NT2/D1 (cell line): ENCODE measurements at regions not wholly inside any gene's neighbourhood (a gene's known extent, or its start where the extent isn't known, plus 50 kb on each side); places are given as distances from the start of the nearest gene placed in this dataset.

Source experiments
- DNase-seq: peaks from one replicate; pipeline ENCODE4 v3.0.0-alpha.2; 2011; ENCODE audit warnings: low read depth, low spot score
- H3K27me3 ChIP-seq: 2 replicates; pipeline ENCODE4 v1.6.0; 2011; ENCODE audit warnings: mild to moderate bottlenecking; ENCODE audit not compliant: insufficient read length, insufficient read depth
- H3K36me3 ChIP-seq: 2 replicates; pipeline ENCODE4 v1.6.1; 2011; ENCODE audit warnings: mild to moderate bottlenecking, low read length, mixed read lengths; ENCODE audit not compliant: insufficient read depth, insufficient read length
- H3K4me1 ChIP-seq: 2 replicates; pipeline ENCODE4 v1.5.1; 2011; ENCODE audit not compliant: insufficient read depth, insufficient read length
- H3K4me3 ChIP-seq: 2 replicates; pipeline ENCODE4 v1.5.1; 2011; ENCODE audit warnings: low read depth; ENCODE audit not compliant: insufficient read length
- H3K9ac ChIP-seq: 2 replicates; pipeline ENCODE4 v1.6.0; 2011; ENCODE audit warnings: low read depth; ENCODE audit not compliant: insufficient read length
- H3K9me3 ChIP-seq: 2 replicates; pipeline ENCODE4 v1.5.1; 2011; ENCODE audit warnings: mild to moderate bottlenecking, low read length; ENCODE audit not compliant: insufficient read depth
- SUZ12 ChIP-seq: IDR thresholded peaks from 2 replicates; pipeline ENCODE4 v1.6.1; 2011; ENCODE audit not compliant: insufficient read length, insufficient read depth; ENCODE audit errors: extremely low read depth
- YY1 ChIP-seq: IDR thresholded peaks from 2 replicates; pipeline ENCODE4 v1.6.1; 2011; ENCODE audit not compliant: insufficient read length, insufficient read depth
- ZNF274 ChIP-seq: IDR thresholded peaks from 2 replicates; pipeline ENCODE4 v1.6.1; 2011; ENCODE audit warnings: mild to moderate bottlenecking, low read depth, low read length

DNA sequence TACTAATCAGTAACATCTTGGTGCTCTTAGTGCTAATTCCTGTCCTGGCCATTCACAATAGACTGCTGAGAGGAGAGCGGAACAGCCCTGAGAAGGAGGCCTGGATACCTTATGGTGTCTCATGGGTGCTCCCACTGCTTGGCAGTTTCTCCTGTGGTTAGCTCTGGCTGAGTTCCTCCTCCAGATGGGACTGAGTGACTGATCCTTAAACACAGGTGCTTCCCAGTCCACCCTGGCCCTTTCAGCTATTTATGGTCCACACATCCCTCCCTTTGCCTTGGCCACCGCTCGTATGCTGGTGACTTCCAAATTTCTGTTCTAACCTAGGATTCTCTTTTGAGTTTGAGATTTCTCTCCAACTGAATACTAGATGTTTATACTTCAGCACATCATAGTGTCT lies 157.0 kb upstream of the CACNA1E start:
- Histone ChIP-seq H3K9ac (no peak overlapping the region), H3K36me3 (no peaks in the 10 kb centered on the region), H3K4me1 (no peaks in the 10 kb centered on the region), H3K27me3 (peaks cover 16% of the 10 kb centered on the region), H3K4me3 (no peak overlapping the region), H3K9me3 (peaks cover 11% of the 10 kb centered on the region; the same call in 1 of the 2 replicates)
- TF ChIP-seq ZNF274 (no peak), YY1 (no peak), SUZ12 (no peak)
- no peak for DNase-seq

DNA sequence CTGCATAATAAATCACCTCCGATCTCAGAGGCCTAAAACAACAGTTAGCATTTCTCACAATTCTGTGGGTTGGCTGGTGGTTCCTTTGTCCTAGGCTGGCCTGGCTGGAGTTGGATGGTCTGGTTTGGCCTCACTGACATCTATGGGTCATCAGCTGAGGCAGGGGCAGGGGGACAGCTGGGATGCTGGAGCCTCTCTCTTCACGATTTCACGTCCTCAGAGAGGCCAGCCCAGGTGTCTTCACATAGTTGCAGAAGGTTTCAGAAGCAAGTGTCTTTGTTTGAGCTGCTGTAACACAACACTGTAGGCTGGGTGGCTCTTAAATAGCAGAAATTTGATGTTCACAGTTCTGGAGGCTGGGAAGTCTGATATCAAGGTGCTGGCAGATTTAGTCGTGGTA lies 155.5 kb upstream of the CACNA1E start:
- no peak overlapping the region for H3K4me3 ChIP-seq
- TF ChIP-seq SUZ12 (no peak), YY1 (no peak), ZNF274 (no peak)

DNA sequence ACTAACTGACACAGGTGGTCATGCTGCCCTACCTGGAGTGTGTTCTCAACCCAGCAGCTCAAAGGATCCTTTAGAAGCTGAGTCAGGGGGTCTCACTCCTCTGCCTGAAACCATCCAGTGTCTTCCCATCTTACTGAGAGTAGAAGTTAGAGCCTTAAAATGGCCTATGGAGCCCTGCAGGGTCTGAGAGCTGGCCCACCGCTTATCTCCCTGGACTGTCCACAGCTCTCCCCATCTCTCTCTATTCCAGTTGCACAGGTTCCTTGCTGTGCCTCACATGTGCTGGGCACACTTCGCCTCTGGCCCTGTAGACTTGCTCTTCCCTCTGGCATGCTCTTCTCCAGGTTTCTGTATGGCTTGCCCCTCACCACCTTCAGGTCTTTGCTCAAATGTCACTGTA lies 148.6 kb upstream of the CACNA1E start:
- no peaks in the 10 kb centered on the region for H3K27me3 ChIP-seq
- H3K4me1 ChIP-seq = no peaks in the 10 kb centered on the region
- no peak overlapping the region for H3K4me3 ChIP-seq
- H3K9me3 ChIP-seq = no peaks in the 10 kb centered on the region
- no peak overlapping the region for H3K9ac ChIP-seq
- no peak for DNase-seq
- H3K36me3 ChIP-seq = no peaks in the 10 kb centered on the region
- no peak for TF ChIP-seq SUZ12
- TF ChIP-seq YY1 = no peak
- no peak for TF ChIP-seq ZNF274

More for the DNA sequence above, 155.5 kb upstream of the CACNA1E start:
- H3K4me1 ChIP-seq = no peaks in the 10 kb centered on the region
- peaks cover 6% of the 10 kb centered on the region for H3K27me3 ChIP-seq
- no peaks in the 10 kb centered on the region for H3K36me3 ChIP-seq
- peaks cover 11% of the 10 kb centered on the region; the same call in 1 of the 2 replicates for H3K9me3 ChIP-seq
- no peak for DNase-seq
- no peak overlapping the region for H3K9ac ChIP-seq

DNA sequence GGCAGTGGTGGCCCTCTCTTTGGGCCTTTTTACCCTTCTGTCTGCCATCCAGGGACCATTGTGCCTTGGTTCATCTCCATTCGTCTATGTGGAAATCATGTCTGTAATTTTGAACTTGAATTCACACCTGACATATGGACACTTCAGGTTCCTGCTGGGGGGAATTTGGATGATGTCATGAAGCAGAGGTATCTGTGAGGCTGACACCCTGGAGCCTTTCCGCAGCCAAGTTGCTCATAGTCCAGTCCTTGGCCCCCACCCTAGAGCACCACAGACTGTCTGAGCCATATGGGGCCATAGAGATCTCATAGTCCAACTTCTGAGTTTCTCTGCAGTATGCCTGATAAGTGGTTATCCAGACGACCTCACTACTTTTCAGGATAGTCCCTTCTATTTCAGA lies 147.7 kb upstream of the CACNA1E start:
- Histone ChIP-seq H3K36me3 (no peaks in the 10 kb centered on the region), H3K9me3 (no peaks in the 10 kb centered on the region), H3K4me1 (no peaks in the 10 kb centered on the region), H3K9ac (no peak overlapping the region), H3K27me3 (no peaks in the 10 kb centered on the region), H3K4me3 (no peak overlapping the region)
- no peak for DNase-seq
- TF ChIP-seq ZNF274 (no peak), YY1 (no peak), SUZ12 (no peak)

DNA sequence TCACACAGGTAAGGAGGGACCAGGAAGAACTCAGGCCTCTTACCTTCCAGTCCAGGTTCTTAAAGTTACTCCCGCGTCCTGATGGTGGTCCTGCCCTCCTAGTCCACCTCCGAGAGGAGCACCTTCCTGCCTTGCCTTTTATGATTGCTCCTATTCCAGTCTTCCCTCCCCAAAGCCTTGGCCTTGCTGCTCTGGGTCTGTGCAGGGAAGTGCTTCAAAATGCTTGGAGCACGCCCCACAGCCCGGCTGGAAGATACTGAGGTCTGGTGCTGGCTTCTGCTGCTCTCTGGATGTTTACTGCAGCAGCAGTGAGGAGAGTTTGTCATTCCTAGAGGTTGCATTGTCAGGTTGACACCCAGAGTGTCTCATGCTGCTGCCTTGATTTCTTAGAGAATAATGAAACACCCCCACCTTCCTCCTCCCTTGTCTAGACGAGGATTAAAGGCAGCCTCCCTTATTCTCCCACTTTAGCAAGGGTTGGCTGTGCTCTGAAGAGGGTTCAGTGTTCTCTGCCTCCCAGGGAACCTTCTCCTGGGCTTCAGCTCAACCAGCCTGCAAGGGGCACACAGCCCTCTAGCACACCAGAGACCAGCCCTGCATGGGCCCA lies 142.2 kb upstream of the CACNA1E start:
- Histone ChIP-seq H3K9me3 (no peaks in the 10 kb centered on the region), H3K27me3 (no peaks in the 10 kb centered on the region), H3K4me1 (peaks cover 2% of the 10 kb centered on the region), H3K4me3 (no peak overlapping the region), H3K9ac (no peak overlapping the region), H3K36me3 (no peaks in the 10 kb centered on the region)
- DNase-seq = no peak
- TF ChIP-seq YY1 = no peak
- no peak for TF ChIP-seq SUZ12
- TF ChIP-seq ZNF274 = no peak

DNA sequence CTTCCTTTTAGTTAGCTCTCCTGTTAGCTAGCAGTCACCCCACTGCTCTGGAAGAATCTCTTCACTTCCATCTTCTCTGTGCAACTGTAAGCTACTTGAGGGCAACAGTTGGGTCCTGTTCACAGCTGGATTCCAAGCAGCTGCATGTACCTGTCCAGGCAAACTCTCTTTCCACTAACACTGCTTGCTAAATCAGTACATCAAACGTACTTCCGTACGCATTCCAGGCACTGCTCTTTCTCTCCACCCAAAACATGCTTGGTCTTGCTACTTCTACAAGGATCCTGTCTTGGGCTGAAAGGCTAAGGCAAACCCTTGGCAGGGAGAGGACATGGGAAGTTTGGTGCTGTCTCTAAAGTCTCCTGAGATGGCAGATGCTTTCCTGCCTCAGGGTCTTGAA lies 139.2 kb upstream of the CACNA1E start:
- Histone ChIP-seq H3K36me3 (no peaks in the 10 kb centered on the region), H3K9ac (no peak overlapping the region), H3K4me1 (peaks cover 2% of the 10 kb centered on the region), H3K27me3 (no peaks in the 10 kb centered on the region), H3K9me3 (no peaks in the 10 kb centered on the region), H3K4me3 (no peak overlapping the region)
- no peak for DNase-seq
- no peak for TF ChIP-seq ZNF274
- no peak for TF ChIP-seq SUZ12
- no peak for TF ChIP-seq YY1

DNA sequence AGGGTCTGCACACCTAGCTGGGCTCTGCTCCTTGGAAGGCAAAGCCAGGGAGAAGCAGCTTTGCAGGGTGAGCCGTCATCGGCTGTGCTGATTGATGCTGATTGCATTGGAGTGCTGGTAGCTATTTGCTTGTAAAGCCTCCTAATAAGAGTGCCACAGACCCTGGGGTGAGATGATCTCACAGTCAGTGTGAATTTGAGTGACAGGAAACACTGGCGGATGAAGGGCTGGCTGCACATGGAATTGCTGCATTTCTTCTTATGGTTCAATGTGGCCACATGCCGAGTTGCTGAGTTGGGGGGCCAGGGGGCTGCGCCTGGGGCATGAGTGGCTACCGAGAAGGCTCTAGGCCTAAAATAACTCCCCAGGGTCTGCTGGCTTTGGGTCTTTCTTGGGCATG lies 138.2 kb upstream of the CACNA1E start:
- H3K4me3 ChIP-seq = no peak overlapping the region
- TF ChIP-seq SUZ12 = no peak
- no peak for TF ChIP-seq YY1
- no peak for TF ChIP-seq ZNF274
- H3K9ac ChIP-seq = no peak overlapping the region
- peaks cover 2% of the 10 kb centered on the region for H3K4me1 ChIP-seq
- H3K9me3 ChIP-seq = no peaks in the 10 kb centered on the region
- H3K36me3 ChIP-seq = no peaks in the 10 kb centered on the region
- no peaks in the 10 kb centered on the region for H3K27me3 ChIP-seq
- DNase-seq = no peak
